ENCODE measurements at regions not wholly inside any gene's neighbourhood (a gene's known extent, or its start where the extent isn't known, plus 50 kb on each side); places are given as distances from the start of the nearest gene placed in this dataset.

GRCh38 chr7:68789597-68789996 lies 808.7 kb upstream of the AUTS2 start:
- DNase-seq: no peak
- Histone ChIP-seq H3K27me3 (no peaks in the 10 kb centered on the region), H3K4me1 (no peaks in the 10 kb centered on the region), H3K4me3 (no peak overlapping the region), H3K36me3 (no peaks in the 10 kb centered on the region), H3K27ac (no peak overlapping the region), H3K9me3 (peaks cover 0 to 10% (median 0%) of the 10 kb centered on the region in 12 donors)
- intact Hi-C loops (cut with DNase I): no loop called here
- 31 to 45% (median 38%) methylated on average over 4 of the region's 4 CpGs for whole genome bisulfite sequencing, 4 donors
- no peak for ATAC-seq
- TF ChIP-seq CTCF (IDR thresholded peaks at IDR 0.05) (no peak), POLR2A (IDR thresholded peaks at IDR 0.05) (no peak)

GRCh38 chr7:68792351-68792750 lies 805.9 kb upstream of the AUTS2 start:
- WGBS, 4 donors: 42 to 56% (median 54%) methylated on average over 3 of the region's 3 CpGs
- ATAC-seq: no peak

GRCh38 chr7:68793513-68793912 lies 804.8 kb upstream of the AUTS2 start:
- Histone ChIP-seq H3K27ac (no peak overlapping the region), H3K27me3 (no peaks in the 10 kb centered on the region), H3K36me3 (no peaks in the 10 kb centered on the region), H3K9me3 (peaks cover 0 to 13% (median 0%) of the 10 kb centered on the region in 12 donors), H3K4me1 (no peaks in the 10 kb centered on the region), H3K4me3 (no peak overlapping the region)
- ATAC-seq (no peak), DNase-seq (no peak)
- intact Hi-C loops (cut with DNase I): no loop called here
- WGBS, 4 donors: 90 to 98% (median 93%) methylated on average over 1 of the region's 1 CpG
- TF ChIP-seq POLR2A (IDR thresholded peaks at IDR 0.05) (no peak), CTCF (IDR thresholded peaks at IDR 0.05) (no peak)

More at GRCh38 chr7:68792351-68792750, 805.9 kb upstream of the AUTS2 start:
- Histone ChIP-seq H3K27ac (no peak overlapping the region), H3K4me1 (no peaks in the 10 kb centered on the region), H3K27me3 (no peaks in the 10 kb centered on the region), H3K9me3 (peaks cover 0 to 13% (median 0%) of the 10 kb centered on the region in 12 donors), H3K4me3 (no peak overlapping the region), H3K36me3 (no peaks in the 10 kb centered on the region)
- intact Hi-C loops (cut with DNase I): no loop called here
- no peak for DNase-seq
- TF ChIP-seq POLR2A (IDR thresholded peaks at IDR 0.05) (no peak), CTCF (IDR thresholded peaks at IDR 0.05) (no peak)

- Histone ChIP-seq H3K9me3 (peaks cover 0 to 3% (median 0%) of the 10 kb centered on the region in 12 donors), H3K27ac (no peak overlapping the region), H3K4me1 (no peaks in the 10 kb centered on the region), H3K27me3 (no peaks in the 10 kb centered on the region), H3K36me3 (no peaks in the 10 kb centered on the region), H3K4me3 (no peak overlapping the region)
- no peak for ATAC-seq
- no peak for DNase-seq
- intact Hi-C loops (cut with DNase I): no loop called here
- TF ChIP-seq POLR2A (IDR thresholded peaks at IDR 0.05): no peak
- TF ChIP-seq CTCF (IDR thresholded peaks at IDR 0.05): no peak
- 60 to 84% (median 82%) methylated on average over 3 to 4 of the region's 4 CpGs for WGBS, 4 donors
Measured at GRCh38 chr7:68800316-68800715, 798.0 kb upstream of the AUTS2 start.
